H9 (cell line): ENCODE measurements at regions not wholly inside any gene's neighbourhood (a gene's known extent, or its start where the extent isn't known, plus 50 kb on each side); places are given as distances from the start of the nearest gene placed in this dataset.

Source experiments
- DNase-seq: peaks from one replicate; pipeline ENCODE4 v3.0.0-alpha.2; 2017
- H2AFZ ChIP-seq: one replicate; pipeline ENCODE4 v1.6.1; 2013; ENCODE audit warnings: mild to moderate bottlenecking, low read length, control low read depth, moderate library complexity
- H2AK5ac ChIP-seq: 2 replicates; pipeline ENCODE4 v1.6.1; 2013; ENCODE audit warnings: low read length, control low read depth, mixed read lengths; ENCODE audit not compliant: insufficient read length
- H2BK120ac ChIP-seq: one replicate; pipeline ENCODE4 v1.6.1; 2013; ENCODE audit warnings: low read depth, mild to moderate bottlenecking, low read length, control low read depth, inconsistent platforms; ENCODE audit not compliant: poor library complexity, severe bottlenecking
- H2BK12ac ChIP-seq: 2 replicates; pipeline ENCODE4 v1.6.1; 2013; ENCODE audit warnings: low read length, control low read depth, mixed read lengths, low read depth; ENCODE audit not compliant: insufficient read length
- H2BK15ac ChIP-seq: 2 replicates; pipeline ENCODE4 v1.6.1; 2013; ENCODE audit warnings: low read depth, low read length, control low read depth
- H2BK20ac ChIP-seq: one replicate; pipeline ENCODE4 v1.6.1; 2013; ENCODE audit warnings: low read depth, mild to moderate bottlenecking, low read length, control low read depth, inconsistent platforms; ENCODE audit not compliant: poor library complexity, severe bottlenecking
- H2BK5ac ChIP-seq: 2 replicates; pipeline ENCODE4 v1.6.1; 2013; ENCODE audit warnings: low read length, control low read depth, mixed read lengths; ENCODE audit not compliant: insufficient read length
- H3K14ac ChIP-seq: 2 replicates; pipeline ENCODE4 v1.6.1; 2013; ENCODE audit warnings: low read length, control low read depth; ENCODE audit not compliant: insufficient read depth
- H3K18ac ChIP-seq: 2 replicates; pipeline ENCODE4 v1.6.1; 2013; ENCODE audit warnings: low read depth, mild to moderate bottlenecking, mixed read lengths, low read length, control low read depth; ENCODE audit not compliant: insufficient read length
- H3K23ac ChIP-seq: 2 replicates; pipeline ENCODE4 v1.6.1; 2013; ENCODE audit warnings: low read length, control low read depth, mixed read lengths, low read depth; ENCODE audit not compliant: insufficient read length
- H3K23me2 ChIP-seq: 2 replicates; pipeline ENCODE4 v1.6.1; 2013; ENCODE audit warnings: low read depth, mild to moderate bottlenecking, mixed read lengths, low read length, control low read depth; ENCODE audit not compliant: insufficient read length, poor library complexity, severe bottlenecking
- H3K27ac ChIP-seq: 2 replicates; pipeline ENCODE4 v1.5.1; 2013; ENCODE audit warnings: low read length, control low read depth, mixed read lengths, low read depth; ENCODE audit not compliant: insufficient read length
- H3K27me3 ChIP-seq: 2 replicates; pipeline ENCODE4 v1.6.1; 2013; ENCODE audit warnings: low read length, control low read depth, inconsistent platforms; ENCODE audit not compliant: insufficient read depth
- H3K4ac ChIP-seq: 2 replicates; pipeline ENCODE4 v1.6.1; 2013; ENCODE audit warnings: low read depth, mild to moderate bottlenecking, control low read depth, inconsistent platforms, low read length, moderate library complexity
- H3K4me1 ChIP-seq: 2 replicates; pipeline ENCODE4 v1.6.1; 2013; ENCODE audit warnings: low read length, control low read depth, inconsistent platforms; ENCODE audit not compliant: insufficient read depth
- H3K4me2 ChIP-seq: 2 replicates; pipeline ENCODE4 v1.6.1; 2013; ENCODE audit warnings: low read length, control low read depth, mixed read lengths; ENCODE audit not compliant: insufficient read length, insufficient read depth
- H3K56ac ChIP-seq: 2 replicates; pipeline ENCODE4 v1.6.1; 2013; ENCODE audit warnings: low read depth, mild to moderate bottlenecking, mixed read lengths, low read length, control low read depth; ENCODE audit not compliant: insufficient read length
- H3K79me1 ChIP-seq: 2 replicates; pipeline ENCODE4 v1.6.1; 2013; ENCODE audit warnings: low read depth, mild to moderate bottlenecking, moderate library complexity, low read length, control low read depth, inconsistent platforms; ENCODE audit not compliant: insufficient read depth, poor library complexity, severe bottlenecking
- H3K79me2 ChIP-seq: 2 replicates; pipeline ENCODE4 v1.6.1; 2013; ENCODE audit warnings: low read length, control low read depth, inconsistent platforms; ENCODE audit not compliant: insufficient read depth
- H3K9ac ChIP-seq: 2 replicates; pipeline ENCODE4 v1.6.1; 2013; ENCODE audit warnings: low read length, control low read depth, mixed read lengths; ENCODE audit not compliant: insufficient read length; ENCODE audit errors: extremely low read depth
- H3K9me3 ChIP-seq: one replicate; pipeline ENCODE4 v1.6.1; 2013; ENCODE audit warnings: low read depth, low read length, inconsistent platforms; ENCODE audit not compliant: control insufficient read depth
- H3T11ph ChIP-seq: one replicate; pipeline ENCODE4 v1.6.1; 2013; ENCODE audit warnings: mild to moderate bottlenecking, low read length, control low read depth, inconsistent platforms
- H4K20me1 ChIP-seq: one replicate; pipeline ENCODE4 v1.6.1; 2013; ENCODE audit not compliant: control insufficient read depth, insufficient read length, insufficient read depth
- H4K5ac ChIP-seq: 2 replicates; pipeline ENCODE4 v1.6.1; 2013; ENCODE audit warnings: low read depth, mild to moderate bottlenecking, mixed read lengths, low read length, control low read depth; ENCODE audit not compliant: insufficient read length
- H4K8ac ChIP-seq: replicated peaks from 2 replicates; pipeline ENCODE4 v1.6.1; 2013; ENCODE audit warnings: low read length, control low read depth, mixed read lengths, low read depth; ENCODE audit not compliant: insufficient read length
- H4K91ac ChIP-seq: 2 replicates; pipeline ENCODE4 v1.6.1; 2013; ENCODE audit warnings: low read depth, mild to moderate bottlenecking, moderate library complexity, mixed read lengths, low read length, control low read depth; ENCODE audit not compliant: insufficient read length
- H3K27ac Mint-ChIP-seq, 3 experiments: 2 replicates in 2 of 3; 3 replicates in 1 of 3; pipeline ENCODE4 v1.8.0; 2020 to 2021; ENCODE audit warnings: mixed read lengths in 3 of 3, mild to moderate bottlenecking in 1 of 3, moderate library complexity in 1 of 3
- H3K27me3 Mint-ChIP-seq: 2 replicates; pipeline ENCODE4 v1.8.0; 2021; ENCODE audit warnings: low read depth, mild to moderate bottlenecking, moderate library complexity, mixed read lengths
- H3K36me3 Mint-ChIP-seq, 3 experiments: 2 replicates in 2 of 3; 3 replicates in 1 of 3; pipeline ENCODE4 v1.8.0; 2020 to 2021; ENCODE audit warnings: low read depth in 3 of 3, mixed read lengths in 3 of 3; ENCODE audit not compliant: insufficient read depth in 1 of 3
- H3K4me1 Mint-ChIP-seq, 2 experiments: 2 replicates each; pipeline ENCODE4 v1.8.0; 2020; ENCODE audit warnings: mixed read lengths in 2 of 2
- H3K4me3 Mint-ChIP-seq, 2 experiments: 2 replicates in 1 of 2; 3 replicates in 1 of 2; pipeline ENCODE4 v1.8.0; 2020 to 2021; ENCODE audit warnings: mild to moderate bottlenecking in 2 of 2, mixed read lengths in 2 of 2, moderate library complexity in 1 of 2
- H3K9me3 Mint-ChIP-seq, 2 experiments: 2 replicates in 1 of 2; 3 replicates in 1 of 2; pipeline ENCODE4 v1.8.0; 2020; ENCODE audit warnings: mild to moderate bottlenecking in 2 of 2, mixed read lengths in 2 of 2, moderate library complexity in 1 of 2
- WGBS: extraction: QIAGEN DNeasy Blood & Tissue Kit; methylation state at CpG from one replicate; pipeline ENCODE4 v1.1.7; 2013; ENCODE audit warnings: missing lambda C conversion rate, low lambda C conversion rate, mixed read lengths; ENCODE audit not compliant: insufficient read length; ENCODE audit errors: extremely low coverage; 5-methylcytosine and 5-hydroxymethylcytosine counted together
- TF ChIP-seq, protein P1 (sequence below): fragments of 200-600 bp; sonication (generic); conservative IDR thresholded peaks from 3 replicates; pipeline ENCODE4 v1.8.0; 2021; ENCODE audit warnings: antibody characterized with exemption, mild to moderate bottlenecking

DNA sequence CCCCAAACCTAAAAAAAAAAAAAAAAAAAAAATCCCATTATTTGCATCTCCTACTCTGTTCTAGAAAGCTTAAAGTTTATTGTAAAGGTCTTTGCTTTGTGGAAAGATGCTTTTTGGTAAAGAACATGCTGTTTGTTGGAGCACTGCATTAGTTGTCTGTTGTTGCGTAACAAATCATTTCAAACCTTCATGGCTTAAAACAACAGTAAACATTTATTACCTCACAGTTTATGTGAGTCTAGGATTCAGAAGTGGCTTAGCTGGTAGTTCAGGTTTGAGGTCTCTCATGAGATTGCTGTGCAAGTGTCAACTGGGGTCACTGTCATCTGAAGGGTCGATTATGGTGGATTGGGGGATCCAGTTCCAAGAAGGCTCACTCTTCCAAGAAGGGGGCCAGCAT, 155.2 kb upstream of the ZFP64 start:
- Histone ChIP-seq H3K9me3 (no peaks in the 10 kb centered on the region), H3K9ac (no peak overlapping the region), H3T11ph (no peak overlapping the region), H3K79me1 (no peaks in the 10 kb centered on the region), H3K18ac (no peak overlapping the region), H3K4me2 (no peak overlapping the region), H3K23me2 (no peaks in the 10 kb centered on the region), H3K4me1 (no peaks in the 10 kb centered on the region), H3K4ac (no peak overlapping the region), H4K8ac (no peak overlapping the region), H2AFZ (no peak overlapping the region), H4K5ac (no peak overlapping the region), H4K20me1 (no peaks in the 10 kb centered on the region), H4K91ac (no peak overlapping the region), H3K27me3 (no peaks in the 10 kb centered on the region), H3K56ac (no peak overlapping the region), H3K79me2 (no peaks in the 10 kb centered on the region), H2BK12ac (no peak overlapping the region), H2BK120ac (no peak overlapping the region), H2AK5ac (no peak overlapping the region), H3K27ac (no peak overlapping the region), H2BK5ac (no peak overlapping the region), H2BK20ac (no peak overlapping the region), H3K23ac (no peak overlapping the region), H2BK15ac (no peak overlapping the region), H3K14ac (no peak overlapping the region)
- H3K36me3 Mint-ChIP-seq, result no peaks in the 10 kb centered on the region
- no peak overlapping the region for H3K27ac Mint-ChIP-seq
- TF ChIP-seq, protein P1, sequence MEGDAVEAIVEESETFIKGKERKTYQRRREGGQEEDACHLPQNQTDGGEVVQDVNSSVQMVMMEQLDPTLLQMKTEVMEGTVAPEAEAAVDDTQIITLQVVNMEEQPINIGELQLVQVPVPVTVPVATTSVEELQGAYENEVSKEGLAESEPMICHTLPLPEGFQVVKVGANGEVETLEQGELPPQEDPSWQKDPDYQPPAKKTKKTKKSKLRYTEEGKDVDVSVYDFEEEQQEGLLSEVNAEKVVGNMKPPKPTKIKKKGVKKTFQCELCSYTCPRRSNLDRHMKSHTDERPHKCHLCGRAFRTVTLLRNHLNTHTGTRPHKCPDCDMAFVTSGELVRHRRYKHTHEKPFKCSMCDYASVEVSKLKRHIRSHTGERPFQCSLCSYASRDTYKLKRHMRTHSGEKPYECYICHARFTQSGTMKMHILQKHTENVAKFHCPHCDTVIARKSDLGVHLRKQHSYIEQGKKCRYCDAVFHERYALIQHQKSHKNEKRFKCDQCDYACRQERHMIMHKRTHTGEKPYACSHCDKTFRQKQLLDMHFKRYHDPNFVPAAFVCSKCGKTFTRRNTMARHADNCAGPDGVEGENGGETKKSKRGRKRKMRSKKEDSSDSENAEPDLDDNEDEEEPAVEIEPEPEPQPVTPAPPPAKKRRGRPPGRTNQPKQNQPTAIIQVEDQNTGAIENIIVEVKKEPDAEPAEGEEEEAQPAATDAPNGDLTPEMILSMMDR, result no peak
- WGBS, result no CpG with 5 or more reads among the region's 2 CpGs
- H3K4me1 Mint-ChIP-seq, result no peaks in the 10 kb centered on the region
- H3K27me3 Mint-ChIP-seq, result no peaks in the 10 kb centered on the region; the same call in 1 of the 2 replicates
- H3K9me3 Mint-ChIP-seq, result no peaks in the 10 kb centered on the region; a peak in 1 of 5 replicates
- no peak for DNase-seq
- no peak overlapping the region for H3K4me3 Mint-ChIP-seq
